ENCODE measurements at regions not wholly inside any gene's neighbourhood (a gene's known extent, or its start where the extent isn't known, plus 50 kb on each side); places are given as distances from the start of the nearest gene placed in this dataset.

DNA sequence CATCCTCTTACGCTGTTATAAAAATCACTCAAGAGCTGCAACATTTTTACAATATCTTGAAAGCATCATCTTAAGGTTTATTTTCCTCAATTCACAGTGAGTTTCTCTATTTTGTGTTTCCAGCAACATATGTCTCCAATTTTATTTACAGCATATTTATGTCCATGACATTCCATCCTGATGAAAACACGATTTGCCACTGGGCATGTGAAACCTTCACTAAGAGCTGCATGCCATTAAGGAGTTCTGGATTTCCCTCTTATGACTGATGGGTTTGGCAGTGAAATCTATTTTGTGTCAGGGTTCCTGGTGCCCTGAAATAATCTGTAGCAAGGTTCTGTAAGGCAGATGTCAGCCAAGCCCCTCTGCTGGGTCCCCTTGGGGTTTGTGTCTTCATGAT lies 527.6 kb upstream of the KLF12 start:
- peak; percentile 3 for DNase-seq (ENCODE audit: low read depth)

DNA sequence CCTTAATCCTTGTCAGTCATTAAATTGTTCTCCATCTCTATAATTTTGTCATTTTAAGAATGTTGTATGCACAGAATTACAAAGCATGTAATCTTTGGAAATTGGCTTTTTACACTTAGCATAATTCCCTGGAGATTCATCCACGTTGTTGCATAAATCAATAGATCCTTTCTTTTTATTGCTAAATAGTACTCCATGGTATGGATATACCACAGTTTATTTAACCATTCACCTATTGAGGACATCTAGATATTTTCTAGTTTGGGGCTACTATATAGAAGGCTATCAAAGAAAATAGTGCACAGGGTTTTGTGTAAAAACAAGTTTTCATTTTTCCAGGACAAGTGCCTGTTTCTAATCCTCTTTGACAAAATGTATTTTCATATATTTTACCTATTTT lies 523.6 kb upstream of the KLF12 start:
- DNase-seq (ENCODE audit: low read depth): no peak
- H3K4me3 ChIP-seq (ENCODE audit: low read depth, low read length): no peak overlapping the region

More for the DNA sequence above, 527.6 kb upstream of the KLF12 start:
- H3K4me3 ChIP-seq (ENCODE audit: low read depth, low read length): no peak overlapping the region

DNA sequence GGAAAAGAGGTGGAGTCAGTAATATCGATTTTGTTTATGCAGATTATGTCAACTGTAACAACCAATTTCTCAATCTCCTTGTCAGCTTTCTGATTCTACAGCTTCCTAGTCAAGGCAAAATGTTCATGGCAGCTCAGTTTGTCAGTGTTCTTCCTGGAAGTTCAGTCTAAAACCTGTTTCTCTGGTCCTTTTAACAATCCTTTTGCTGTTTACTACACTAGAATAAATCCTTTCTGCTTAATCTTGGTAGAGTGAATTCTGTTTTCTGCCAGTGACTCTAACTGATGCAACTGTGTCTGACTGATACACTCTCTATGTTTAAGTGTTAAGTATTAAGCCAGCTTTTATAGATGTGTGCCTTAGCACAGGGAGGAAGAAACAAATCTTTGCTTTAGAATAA lies 516.9 kb upstream of the KLF12 start:
- H3K4me3 ChIP-seq (ENCODE audit: low read depth, low read length): no peak overlapping the region
- DNase-seq (ENCODE audit: low read depth): no peak

GRCh38 chr13:74647991-74648390 lies 513.8 kb upstream of the KLF12 start:
- DNase-seq (ENCODE audit: low read depth): no peak
- no peak overlapping the region for H3K4me3 ChIP-seq (ENCODE audit: low read depth, low read length)

DNA sequence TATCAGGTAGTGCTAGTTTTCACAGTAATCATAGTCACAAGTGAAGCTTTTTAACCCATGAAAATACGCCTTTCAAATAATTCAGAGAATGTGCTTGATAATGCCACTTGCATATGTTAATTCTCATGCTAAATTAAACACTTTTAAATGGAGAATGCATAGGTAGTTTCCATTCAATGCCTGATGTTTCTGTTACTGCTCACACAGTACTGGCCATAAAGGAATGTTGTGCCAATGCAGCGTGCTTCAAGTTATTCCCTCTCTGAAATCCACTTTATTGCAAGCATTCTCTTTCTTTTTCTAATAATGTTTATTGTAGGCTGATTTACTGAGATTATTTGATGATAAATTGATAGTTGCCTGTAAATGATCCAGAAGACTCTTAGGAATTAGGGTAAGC lies 513.0 kb upstream of the KLF12 start:
- no peak for DNase-seq (ENCODE audit: low read depth)
- no peak overlapping the region for H3K4me3 ChIP-seq (ENCODE audit: low read depth, low read length)

DNA sequence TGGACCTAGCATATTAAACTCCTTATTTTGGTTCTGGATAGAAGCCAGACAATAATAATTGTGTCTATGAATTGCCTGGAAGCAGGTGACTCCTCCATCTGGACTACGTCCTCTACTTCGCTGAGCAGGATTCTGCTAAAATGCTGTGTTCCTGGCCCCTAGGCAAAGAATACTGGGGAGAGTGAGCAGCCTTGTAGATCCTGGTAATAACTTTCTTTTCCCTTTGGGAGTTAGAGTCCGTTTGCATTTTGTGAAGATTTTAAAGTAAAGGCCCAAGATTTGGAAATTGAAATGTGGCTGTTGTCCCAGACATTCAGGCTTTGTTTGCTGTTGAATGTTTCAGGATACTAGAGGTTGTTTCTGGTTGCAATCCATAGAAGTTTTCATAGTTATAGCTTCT lies 511.9 kb upstream of the KLF12 start:
- DNase-seq (ENCODE audit: low read depth): no peak
- no peak overlapping the region for H3K4me3 ChIP-seq (ENCODE audit: low read depth, low read length)

DNA sequence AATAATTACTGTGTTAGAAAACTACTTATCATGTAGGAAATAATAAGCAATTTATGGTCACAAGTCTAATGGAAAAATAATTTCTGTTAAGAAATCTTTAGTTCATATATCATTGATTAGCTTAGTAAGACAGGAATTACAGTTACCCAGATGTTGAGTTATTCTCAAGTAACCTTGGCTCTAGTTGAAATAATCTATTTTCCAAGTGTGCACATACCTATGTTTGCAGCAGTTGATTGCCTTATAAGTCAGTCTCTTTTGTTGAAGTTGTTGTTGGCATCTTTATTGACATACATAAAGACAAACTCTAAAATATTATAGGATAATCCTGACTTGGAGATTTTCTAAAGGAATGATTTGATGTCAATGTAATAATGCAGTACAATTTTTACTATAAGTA lies 511.4 kb upstream of the KLF12 start:
- no peak overlapping the region for H3K4me3 ChIP-seq (ENCODE audit: low read depth, low read length)
- no peak for DNase-seq (ENCODE audit: low read depth)

- H3K4me3 ChIP-seq (ENCODE audit: low read depth, low read length): no peak overlapping the region
- no peak for DNase-seq (ENCODE audit: low read depth)
These were observed 510.0 kb upstream of the KLF12 start for GRCh38 chr13:74644229-74644628.

GRCh38 chr13:74641586-74641985 lies 507.4 kb upstream of the KLF12 start:
- DNase-seq (ENCODE audit: low read depth): peak; percentile 52
- no peak overlapping the region for H3K4me3 ChIP-seq (ENCODE audit: low read depth, low read length)

GRCh38 chr13:74633734-74634133 lies 499.5 kb upstream of the KLF12 start:
- H3K4me3 ChIP-seq (ENCODE audit: low read depth, low read length): no peak overlapping the region
- no peak for DNase-seq (ENCODE audit: low read depth)

DNA sequence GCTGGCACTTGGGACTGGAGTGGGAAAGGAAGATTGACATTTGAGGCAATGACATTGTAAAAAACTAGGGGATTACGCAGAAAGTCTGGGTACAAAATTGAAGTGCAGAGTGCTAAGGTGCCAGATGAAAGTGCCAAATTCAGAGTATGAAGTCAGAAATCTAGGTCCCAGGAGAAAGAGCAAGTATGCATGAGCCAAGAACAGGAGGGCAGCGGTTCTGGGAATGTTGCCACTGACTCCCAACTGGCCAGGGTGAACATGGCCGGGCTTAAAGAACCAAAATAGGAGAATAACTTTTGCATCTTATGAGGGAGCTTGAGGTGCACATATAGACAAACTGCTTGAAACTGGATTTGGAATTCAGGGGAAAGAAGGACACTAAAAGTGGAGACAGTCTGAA lies 495.8 kb upstream of the KLF12 start:
- peak; percentile 6 for DNase-seq (ENCODE audit: low read depth)

GRCh38 chr13:74625541-74625940 lies 491.3 kb upstream of the KLF12 start:
- H3K4me3 ChIP-seq (ENCODE audit: low read depth, low read length): no peak overlapping the region

More for the DNA sequence above, 495.8 kb upstream of the KLF12 start:
- H3K4me3 ChIP-seq (ENCODE audit: low read depth, low read length): no peak overlapping the region

DNA sequence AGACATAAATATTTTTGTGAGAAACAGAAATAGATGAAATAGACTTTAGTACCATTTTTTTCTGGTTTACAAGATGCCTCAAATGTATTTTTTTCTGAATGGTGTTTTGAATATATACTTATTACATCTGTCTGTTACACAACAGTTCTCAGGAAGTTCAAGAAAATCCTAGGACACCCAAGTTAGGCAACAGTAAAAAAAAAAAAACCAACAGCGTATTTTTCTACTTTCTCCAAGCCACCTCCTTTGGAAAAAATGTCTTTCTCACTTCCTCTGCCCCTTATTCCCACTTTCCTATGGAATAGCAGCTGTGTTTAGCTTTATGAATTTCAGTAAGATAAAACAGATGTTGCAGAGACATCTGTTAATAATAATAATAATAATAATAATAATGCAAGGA lies 489.6 kb upstream of the KLF12 start:
- DNase-seq (ENCODE audit: low read depth): peak; percentile 16

More at GRCh38 chr13:74625541-74625940, 491.3 kb upstream of the KLF12 start:
- no peak for DNase-seq (ENCODE audit: low read depth)

DNA sequence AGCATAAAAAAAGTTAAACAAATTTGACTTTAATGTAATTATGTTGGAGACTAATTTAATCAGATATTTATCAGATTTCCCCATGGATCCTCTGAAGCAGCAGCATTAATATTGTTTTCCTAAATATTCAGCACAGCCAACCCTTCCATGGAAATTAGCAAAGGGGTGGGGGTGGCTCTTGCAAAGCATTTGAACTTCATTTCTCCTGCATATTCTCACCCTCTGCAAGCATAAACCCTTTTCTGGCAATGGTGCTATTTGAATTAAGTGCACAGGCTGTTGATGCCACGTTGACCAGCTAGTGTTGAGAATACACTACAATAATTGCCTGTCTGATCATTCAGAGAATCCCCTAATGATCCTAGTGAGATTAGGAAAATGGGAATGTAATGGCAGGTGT lies 488.1 kb upstream of the KLF12 start:
- H3K4me3 ChIP-seq (ENCODE audit: low read depth, low read length): no peak overlapping the region
- DNase-seq (ENCODE audit: low read depth): no peak

More for the DNA sequence above, 489.6 kb upstream of the KLF12 start:
- no peak overlapping the region for H3K4me3 ChIP-seq (ENCODE audit: low read depth, low read length)

DNA sequence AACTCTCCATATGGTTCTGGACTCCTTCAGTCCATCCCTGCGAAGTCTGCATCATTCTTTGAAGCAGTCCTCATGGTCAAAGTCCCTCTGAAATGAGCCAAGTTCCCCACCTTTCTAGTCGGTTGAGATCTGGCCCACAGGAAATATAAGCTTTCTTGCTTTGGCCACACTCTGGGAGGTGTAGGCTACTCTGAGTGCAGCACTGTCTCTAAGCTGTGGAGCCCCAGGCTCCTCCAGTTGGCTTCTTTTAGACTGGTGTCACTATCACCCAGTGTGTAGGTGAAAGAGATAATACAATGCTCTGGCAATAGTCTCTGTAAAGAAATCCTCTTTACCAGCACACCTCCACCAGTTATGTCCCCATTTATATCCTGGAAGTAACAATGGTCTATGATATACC lies 486.5 kb upstream of the KLF12 start:
- DNase-seq (ENCODE audit: low read depth): no peak

DNA sequence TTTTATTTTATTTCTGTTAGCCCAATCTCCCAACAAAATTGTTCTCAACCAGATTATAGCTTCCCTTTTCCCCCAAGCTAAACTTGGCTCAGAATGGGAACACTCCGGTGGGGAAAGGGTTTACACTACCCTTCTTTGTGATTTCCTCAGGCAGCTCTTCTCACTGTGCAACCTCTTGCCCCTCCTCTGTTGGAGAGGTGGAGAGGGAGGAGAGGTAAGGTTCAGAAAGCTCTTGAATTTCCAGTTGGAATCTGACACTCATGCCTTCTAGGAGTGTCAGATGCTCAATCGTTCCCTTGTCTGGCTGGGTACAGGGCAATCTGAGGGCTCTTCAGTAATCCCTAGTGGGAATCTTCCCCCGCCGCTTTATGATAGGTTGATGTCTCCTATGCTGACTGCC lies 486.1 kb upstream of the KLF12 start:
- no peak for DNase-seq (ENCODE audit: low read depth)
- H3K4me3 ChIP-seq (ENCODE audit: low read depth, low read length): no peak overlapping the region

More for the DNA sequence above, 486.5 kb upstream of the KLF12 start:
- H3K4me3 ChIP-seq (ENCODE audit: low read depth, low read length): no peak overlapping the region

- DNase-seq (ENCODE audit: low read depth): no peak
- H3K4me3 ChIP-seq (ENCODE audit: low read depth, low read length): no peak overlapping the region
These were observed 463.3 kb upstream of the KLF12 start for GRCh38 chr13:74597526-74597925.

- H3K4me3 ChIP-seq (ENCODE audit: low read depth, low read length): no peak overlapping the region
- no peak for DNase-seq (ENCODE audit: low read depth)
These were observed 462.5 kb upstream of the KLF12 start for GRCh38 chr13:74596691-74597090.

DNA sequence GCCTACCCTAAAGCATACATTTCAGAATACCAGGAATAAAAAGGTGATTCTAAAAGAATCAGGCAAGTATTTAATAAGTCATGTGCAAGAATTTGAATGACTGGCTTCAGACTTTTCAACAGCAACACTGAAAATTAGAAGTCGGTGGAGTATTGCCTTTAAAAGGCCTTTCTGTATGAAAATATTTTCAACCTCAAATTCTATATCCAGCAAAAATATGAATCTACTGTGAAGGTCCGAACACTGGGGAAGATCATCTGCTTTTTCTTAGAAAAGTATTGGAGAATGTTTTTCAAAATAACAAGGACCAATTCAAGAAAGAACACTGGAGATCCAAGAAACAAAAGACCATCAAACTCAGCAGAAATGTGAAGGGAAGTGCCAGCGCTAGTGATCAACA lies 459.5 kb upstream of the KLF12 start:
- no peak overlapping the region for H3K4me3 ChIP-seq (ENCODE audit: low read depth, low read length)
- no peak for DNase-seq (ENCODE audit: low read depth)

DNA sequence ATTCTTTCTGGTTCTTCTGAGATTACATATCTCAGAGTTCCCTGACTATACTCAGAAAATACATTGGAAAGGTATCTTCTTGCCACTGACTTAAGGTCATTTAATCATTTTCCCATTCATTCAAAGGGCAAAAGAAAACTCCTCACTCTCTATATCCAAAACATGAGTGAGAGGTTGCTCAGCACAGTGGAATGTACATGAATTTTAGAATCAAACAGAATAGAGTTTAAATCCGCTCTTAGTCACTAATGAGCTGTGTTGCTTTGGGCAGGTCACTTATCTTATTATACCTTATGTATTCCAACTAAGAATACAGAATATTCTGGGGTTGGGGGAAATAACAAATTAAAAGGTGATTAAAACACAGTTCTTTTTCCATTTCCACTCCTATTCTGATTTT lies 452.6 kb upstream of the KLF12 start:
- no peak for DNase-seq (ENCODE audit: low read depth)
- H3K4me3 ChIP-seq (ENCODE audit: low read depth, low read length): no peak overlapping the region

DNA sequence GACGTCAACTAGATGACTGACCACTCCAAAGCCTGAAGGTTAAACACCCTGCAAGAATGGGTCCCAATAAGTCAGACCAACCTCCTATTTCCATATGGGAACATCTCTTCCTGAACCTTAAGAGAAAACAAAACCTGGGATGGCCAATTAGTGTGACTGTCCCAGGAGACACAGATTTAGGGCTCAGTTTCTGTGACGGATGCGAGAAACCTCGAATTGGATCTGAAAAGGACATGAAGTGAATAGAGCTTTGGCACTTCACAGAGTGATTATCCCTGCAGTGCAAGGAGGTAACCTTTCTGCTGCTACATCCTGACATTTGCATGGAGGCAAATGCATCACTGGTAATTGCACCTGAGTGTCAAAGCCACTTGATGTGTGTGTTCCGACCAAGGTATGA lies 442.2 kb upstream of the KLF12 start:
- no peak for DNase-seq (ENCODE audit: low read depth)
- no peak overlapping the region for H3K4me3 ChIP-seq (ENCODE audit: low read depth, low read length)

DNA sequence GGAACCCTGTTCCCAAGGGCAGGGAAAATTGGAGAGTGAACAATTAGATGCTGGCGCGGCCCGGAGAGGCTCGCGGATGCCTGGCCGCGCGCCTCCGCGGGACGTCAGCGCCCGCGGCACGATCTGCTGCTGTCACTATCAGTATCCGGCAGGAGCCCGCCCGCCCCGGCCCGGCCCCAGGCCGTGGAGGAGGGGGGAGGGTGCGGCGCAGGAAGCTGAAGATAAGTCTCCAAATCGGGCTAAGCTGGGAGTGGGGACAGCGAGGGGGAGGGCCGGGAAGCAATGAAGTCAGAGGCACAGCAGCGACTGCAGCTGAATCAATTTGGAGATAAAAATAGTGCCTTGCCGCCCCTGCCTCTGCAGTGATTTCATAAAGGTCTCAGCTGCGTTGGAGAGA lies 441.5 kb upstream of the KLF12 start:
- peak; percentile 43 for DNase-seq (ENCODE audit: low read depth)
- peak overlapping the region; percentile 52 for H3K4me3 ChIP-seq (ENCODE audit: low read depth, low read length)

Measured in skeletal muscle cell (primary cell).